Body of pancreas (tissue), 4 donors: ENCODE measurements at regions not wholly inside any gene's neighbourhood (a gene's known extent, or its start where the extent isn't known, plus 50 kb on each side); places are given as distances from the start of the nearest gene placed in this dataset.

Experiments
- ATAC-seq: fragments of 150-250 bp; one replicate; pipeline ENCODE4 v1.9.1; 2016
- DNase-seq, 4 donors: peaks; one replicate each; pipeline ENCODE4 v3.0.0-alpha.2; 2019
- H3K27ac ChIP-seq, 4 donors: fragments of 200-600 bp; sonication (generic); 1 replicate in 3 of 4; 2 replicates in 1 of 4; pipeline versions ENCODE4 v1.5.1 to v1.6.1; 2016 to 2019; ENCODE audit warnings: mild to moderate bottlenecking in 1 of 4, mixed read lengths in 1 of 4, moderate library complexity in 1 of 4
- H3K27me3 ChIP-seq, 2 donors: fragments of 200-600 bp; sonication (generic); one replicate each; pipeline ENCODE4 v1.6.0; 2016; ENCODE audit warnings: mild to moderate bottlenecking in 1 of 2
- H3K36me3 ChIP-seq, 2 donors: fragments of 200-600 bp; sonication (generic); replicated peaks in 1 of 2; 2 replicates each; pipeline ENCODE4 v1.5.1; 2016; ENCODE audit warnings: low read depth in 2 of 2; ENCODE audit not compliant: insufficient read depth in 1 of 2
- H3K4me1 ChIP-seq: fragments of 200-600 bp; sonication (generic); one replicate; pipeline ENCODE4 v1.6.0; 2016
- H3K4me3 ChIP-seq, 2 donors: fragments of 200-600 bp; sonication (generic); 1 replicate in 1 of 2; 2 replicates in 1 of 2; pipeline ENCODE4 v1.5.1; 2016 to 2019
- H3K9me3 ChIP-seq, 3 donors: fragments of 200-600 bp; sonication (generic); 1 replicate in 2 of 3; 2 replicates in 1 of 3; pipeline ENCODE4 v1.5.1; 2016
- POLR2A ChIP-seq, 3 donors: fragments of 450-650 bp; IDR thresholded peaks; one replicate each; pipeline ENCODE4 v1.6.1; 2016; ENCODE audit warnings: antibody characterized with exemption in 3 of 3, mild to moderate bottlenecking in 2 of 3
- WGBS, 2 donors: methylation state at CpG; one replicate each; pipeline ENCODE4 v1.1.5; 2017; 5-methylcytosine and 5-hydroxymethylcytosine counted together
- intact Hi-C: fragments of 100-400 bp; cut with DNase I; formaldehyde crosslinking; loops from one replicate; pipeline ENCODE4 v1.15.1; 2023
- TF ChIP-seq, protein P1 (sequence below), 7 experiments: fragments of 450-650 bp in 4 of 7; fragments of 200-600 bp in 3 of 7; sonication (generic) in 3 of 7; IDR thresholded peaks; one replicate each; pipeline ENCODE4 v1.5.1; 2016 to 2019; ENCODE audit warnings: antibody characterized with exemption in 7 of 7

- intact Hi-C loops, result no loop called here
- Histone ChIP-seq H3K27ac (no peak overlapping the region), H3K9me3 (no peaks in the 10 kb centered on the region), H3K4me1 (peaks cover 10% of the 10 kb centered on the region), H3K36me3 (no peaks in the 10 kb centered on the region), H3K27me3 (no peaks in the 10 kb centered on the region), H3K4me3 (no peak overlapping the region)
- DNase-seq, result no peak
- TF ChIP-seq, protein P1, sequence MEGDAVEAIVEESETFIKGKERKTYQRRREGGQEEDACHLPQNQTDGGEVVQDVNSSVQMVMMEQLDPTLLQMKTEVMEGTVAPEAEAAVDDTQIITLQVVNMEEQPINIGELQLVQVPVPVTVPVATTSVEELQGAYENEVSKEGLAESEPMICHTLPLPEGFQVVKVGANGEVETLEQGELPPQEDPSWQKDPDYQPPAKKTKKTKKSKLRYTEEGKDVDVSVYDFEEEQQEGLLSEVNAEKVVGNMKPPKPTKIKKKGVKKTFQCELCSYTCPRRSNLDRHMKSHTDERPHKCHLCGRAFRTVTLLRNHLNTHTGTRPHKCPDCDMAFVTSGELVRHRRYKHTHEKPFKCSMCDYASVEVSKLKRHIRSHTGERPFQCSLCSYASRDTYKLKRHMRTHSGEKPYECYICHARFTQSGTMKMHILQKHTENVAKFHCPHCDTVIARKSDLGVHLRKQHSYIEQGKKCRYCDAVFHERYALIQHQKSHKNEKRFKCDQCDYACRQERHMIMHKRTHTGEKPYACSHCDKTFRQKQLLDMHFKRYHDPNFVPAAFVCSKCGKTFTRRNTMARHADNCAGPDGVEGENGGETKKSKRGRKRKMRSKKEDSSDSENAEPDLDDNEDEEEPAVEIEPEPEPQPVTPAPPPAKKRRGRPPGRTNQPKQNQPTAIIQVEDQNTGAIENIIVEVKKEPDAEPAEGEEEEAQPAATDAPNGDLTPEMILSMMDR (IDR thresholded peaks at IDR 0.05), result no peak
- no peak for TF ChIP-seq POLR2A (IDR thresholded peaks at IDR 0.05)
- WGBS, 2 donors, result 31 to 33% methylated on average over 1 of the region's 1 CpG
- ATAC-seq, result no peak
Observed at GRCh38 chr3:6222069-6222468, 638.8 kb upstream of the GRM7 start.

DNA sequence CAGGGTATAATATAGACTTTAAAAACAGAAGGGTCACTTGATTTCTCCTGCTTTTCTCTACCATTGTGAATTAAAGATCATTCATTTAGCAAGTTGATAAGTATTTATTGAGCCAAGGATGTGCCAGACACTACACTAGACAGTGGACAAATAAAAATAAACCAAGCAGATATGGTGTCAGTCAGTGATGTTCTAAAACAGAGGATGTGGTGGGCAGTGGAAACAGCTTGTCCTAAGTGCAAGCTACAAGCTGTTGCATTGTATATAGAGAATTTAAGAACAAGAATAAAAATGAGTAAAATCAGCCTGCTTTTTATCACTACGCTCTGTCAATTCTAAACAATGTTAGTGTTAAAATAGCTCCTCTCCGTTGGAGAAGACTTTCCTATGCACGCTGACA lies 637.3 kb upstream of the GRM7 start:
- Histone ChIP-seq H3K36me3 (no peaks in the 10 kb centered on the region), H3K4me1 (peaks cover 10% of the 10 kb centered on the region), H3K27me3 (no peaks in the 10 kb centered on the region), H3K4me3 (no peak overlapping the region), H3K27ac (no peak overlapping the region), H3K9me3 (no peaks in the 10 kb centered on the region)
- DNase-seq (no peak), ATAC-seq (no peak)
- WGBS, 2 donors, result 87 to 90% methylated on average over 3 of the region's 3 CpGs
- TF ChIP-seq, protein P1 (IDR thresholded peaks at IDR 0.05), result no peak
- no peak for TF ChIP-seq POLR2A (IDR thresholded peaks at IDR 0.05)
- intact Hi-C loops, result no loop called here

DNA sequence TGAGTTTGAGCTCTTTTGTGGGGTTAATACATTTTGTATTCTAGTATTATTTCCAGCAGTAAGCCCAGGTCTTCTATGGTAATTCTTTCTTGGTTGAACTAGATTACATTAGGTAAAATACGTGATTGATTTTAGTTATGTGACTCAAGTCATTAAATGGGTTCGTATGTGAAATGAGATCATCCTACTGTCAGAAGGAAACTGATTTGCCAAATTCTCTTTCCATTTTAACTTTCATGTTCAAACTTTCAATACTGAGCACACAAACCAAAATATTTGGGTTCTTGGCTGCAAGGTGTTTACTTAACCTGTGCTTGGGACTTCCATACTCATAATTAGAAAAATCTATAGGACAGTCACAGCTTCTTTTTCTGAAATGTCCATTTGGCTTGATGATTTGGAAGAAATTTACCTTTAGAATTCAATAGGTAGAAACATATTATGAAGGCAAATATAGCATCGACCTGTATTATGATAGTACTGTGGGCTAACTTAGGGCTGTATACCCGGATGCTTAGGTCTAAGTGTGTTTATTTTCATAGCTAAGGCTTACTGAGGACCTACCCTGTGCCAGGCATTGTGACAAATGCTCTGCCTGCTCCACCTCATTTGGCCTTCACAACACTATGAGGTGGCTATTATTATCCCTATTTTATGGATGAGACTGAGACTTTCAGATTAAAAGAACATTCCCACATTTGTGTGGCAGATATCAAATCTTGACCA lies 631.8 kb upstream of the GRM7 start:
- no peak for DNase-seq
- Histone ChIP-seq H3K27me3 (no peaks in the 10 kb centered on the region), H3K4me3 (no peak overlapping the region), H3K4me1 (no peaks in the 10 kb centered on the region), H3K27ac (no peak overlapping the region), H3K36me3 (no peaks in the 10 kb centered on the region), H3K9me3 (no peaks in the 10 kb centered on the region)
- ATAC-seq, result no peak
- WGBS, 2 donors, result 75 to 84% methylated on average over 4 of the region's 4 CpGs
- no peak for TF ChIP-seq POLR2A (IDR thresholded peaks at IDR 0.05)
- TF ChIP-seq, protein P1 (IDR thresholded peaks at IDR 0.05), result no peak
- intact Hi-C loops, result no loop called here

GRCh38 chr3:6229778-6230410 lies 631.0 kb upstream of the GRM7 start:
- ATAC-seq (no peak), DNase-seq (no peak)
- intact Hi-C loops, result no loop called here
- H3K27ac ChIP-seq, result no peak overlapping the region
- no peaks in the 10 kb centered on the region for H3K27me3 ChIP-seq
- no peak overlapping the region for H3K4me3 ChIP-seq
- no peaks in the 10 kb centered on the region for H3K36me3 ChIP-seq
- H3K9me3 ChIP-seq, result no peaks in the 10 kb centered on the region
- WGBS, 2 donors, result 78 to 79% methylated on average over 6 of the region's 6 CpGs
- TF ChIP-seq POLR2A (IDR thresholded peaks at IDR 0.05), result no peak
- TF ChIP-seq, protein P1 (IDR thresholded peaks at IDR 0.05), result no peak
- no peaks in the 10 kb centered on the region for H3K4me1 ChIP-seq

- intact Hi-C loops, result no loop called here
Observed at GRCh38 chr3:6242104-6242503, 618.8 kb upstream of the GRM7 start.

More at GRCh38 chr3:6242104-6242503, 618.8 kb upstream of the GRM7 start:
- no peaks in the 10 kb centered on the region for H3K9me3 ChIP-seq
- no peaks in the 10 kb centered on the region for H3K36me3 ChIP-seq
- DNase-seq (no peak), ATAC-seq (no peak)
- no peaks in the 10 kb centered on the region for H3K27me3 ChIP-seq
- WGBS, 2 donors, result 80 to 86% methylated on average over 4 of the region's 4 CpGs
- H3K4me1 ChIP-seq, result no peaks in the 10 kb centered on the region
- H3K27ac ChIP-seq, result no peak overlapping the region
- no peak overlapping the region for H3K4me3 ChIP-seq
- TF ChIP-seq, protein P1 (IDR thresholded peaks at IDR 0.05), result no peak
